C4-2B (cell line): ENCODE measurements at regions not wholly inside any gene's neighbourhood (a gene's known extent, or its start where the extent isn't known, plus 50 kb on each side); places are given as distances from the start of the nearest gene placed in this dataset.

Experiments used
- H3K27ac ChIP-seq: fragments of 450-650 bp; 2 replicates; pipeline ENCODE4 v1.5.1; 2017
- ZFX ChIP-seq: fragments of 450-650 bp; IDR thresholded peaks from 2 replicates; pipeline ENCODE4 v1.6.1; 2017
- TF ChIP-seq, protein P1 (sequence below): fragments of 450-650 bp; conservative IDR thresholded peaks from 2 replicates; pipeline ENCODE4 v1.5.1; 2017; ENCODE audit warnings: mild to moderate bottlenecking

DNA sequence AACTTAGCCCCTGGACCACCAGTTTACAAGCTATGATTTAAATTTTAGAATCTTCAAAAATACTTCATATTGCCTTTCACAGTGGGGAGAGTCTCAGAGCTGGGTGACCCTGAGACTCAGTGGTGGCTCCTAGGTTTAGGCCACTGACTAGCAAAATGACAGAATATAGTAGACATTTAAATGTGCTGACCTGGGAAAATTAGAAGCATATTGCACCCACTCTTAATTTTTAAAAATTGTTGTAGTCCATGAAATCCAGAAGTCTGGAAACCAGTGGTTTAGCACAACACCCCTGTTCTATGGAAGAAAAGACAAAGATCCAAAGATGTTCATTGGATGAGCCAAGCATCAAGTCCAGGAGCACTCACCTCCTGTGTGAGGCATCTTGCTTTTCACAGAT is 75.0 kb upstream of the PAPPA start:
- H3K27ac ChIP-seq: no peak overlapping the region
- TF ChIP-seq ZFX: no peak
- TF ChIP-seq, protein P1, sequence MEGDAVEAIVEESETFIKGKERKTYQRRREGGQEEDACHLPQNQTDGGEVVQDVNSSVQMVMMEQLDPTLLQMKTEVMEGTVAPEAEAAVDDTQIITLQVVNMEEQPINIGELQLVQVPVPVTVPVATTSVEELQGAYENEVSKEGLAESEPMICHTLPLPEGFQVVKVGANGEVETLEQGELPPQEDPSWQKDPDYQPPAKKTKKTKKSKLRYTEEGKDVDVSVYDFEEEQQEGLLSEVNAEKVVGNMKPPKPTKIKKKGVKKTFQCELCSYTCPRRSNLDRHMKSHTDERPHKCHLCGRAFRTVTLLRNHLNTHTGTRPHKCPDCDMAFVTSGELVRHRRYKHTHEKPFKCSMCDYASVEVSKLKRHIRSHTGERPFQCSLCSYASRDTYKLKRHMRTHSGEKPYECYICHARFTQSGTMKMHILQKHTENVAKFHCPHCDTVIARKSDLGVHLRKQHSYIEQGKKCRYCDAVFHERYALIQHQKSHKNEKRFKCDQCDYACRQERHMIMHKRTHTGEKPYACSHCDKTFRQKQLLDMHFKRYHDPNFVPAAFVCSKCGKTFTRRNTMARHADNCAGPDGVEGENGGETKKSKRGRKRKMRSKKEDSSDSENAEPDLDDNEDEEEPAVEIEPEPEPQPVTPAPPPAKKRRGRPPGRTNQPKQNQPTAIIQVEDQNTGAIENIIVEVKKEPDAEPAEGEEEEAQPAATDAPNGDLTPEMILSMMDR: no peak

DNA sequence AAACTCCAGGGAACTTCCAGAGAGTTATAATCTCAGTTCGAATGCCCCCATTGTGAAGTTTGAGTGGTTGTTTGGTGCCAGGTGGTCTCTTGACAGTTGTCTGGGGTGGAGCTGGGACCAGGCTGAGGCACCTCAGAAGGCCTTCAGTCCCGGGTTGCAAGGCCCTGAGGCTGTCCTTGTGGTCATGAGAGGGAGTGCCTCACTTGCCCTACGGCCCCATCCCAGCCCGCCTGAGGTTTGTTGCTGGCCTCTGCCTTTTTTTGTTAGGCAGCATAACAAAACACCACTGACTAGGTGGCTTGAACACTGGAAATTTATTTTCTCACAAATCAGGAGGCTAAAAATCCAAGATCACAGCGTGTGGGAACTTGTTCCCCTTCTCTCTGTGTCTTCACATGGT is 73.0 kb upstream of the PAPPA start:
- H3K27ac ChIP-seq: no peak overlapping the region
- TF ChIP-seq ZFX: no peak
- TF ChIP-seq, protein P1: no peak

DNA sequence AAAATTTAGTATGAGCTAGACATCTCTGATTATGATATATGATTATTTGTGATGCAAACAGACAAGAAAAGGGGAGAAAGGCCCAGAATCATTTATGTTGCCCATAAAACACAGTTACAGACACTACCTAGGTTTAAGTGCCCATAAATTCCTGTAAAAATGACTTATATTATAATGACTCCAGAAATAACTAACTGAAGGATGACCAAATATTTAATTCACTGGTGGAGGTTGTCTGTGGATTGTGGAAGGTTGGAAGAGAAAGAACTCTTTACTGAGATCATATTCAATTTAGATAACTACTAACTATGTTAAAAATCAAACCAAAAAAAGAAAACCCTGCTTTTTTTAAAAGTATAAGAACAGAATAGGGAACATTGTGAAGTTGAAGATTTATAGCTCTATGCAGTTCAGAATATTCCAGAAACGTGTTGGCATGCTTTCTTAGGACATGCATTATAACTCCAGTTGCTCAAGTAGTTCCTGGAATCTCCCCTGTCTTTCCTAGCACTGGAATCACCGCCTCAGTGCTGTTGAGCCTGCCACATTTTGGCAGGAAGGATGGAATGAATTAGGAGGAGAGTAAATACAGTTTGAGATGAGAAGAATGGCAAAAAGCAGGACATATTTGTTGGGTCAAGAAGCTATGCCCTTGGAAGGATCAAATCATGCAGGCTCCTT is 72.0 kb upstream of the PAPPA start:
- H3K27ac ChIP-seq: no peak overlapping the region
- TF ChIP-seq, protein P1: no peak
- TF ChIP-seq ZFX: no peak

DNA sequence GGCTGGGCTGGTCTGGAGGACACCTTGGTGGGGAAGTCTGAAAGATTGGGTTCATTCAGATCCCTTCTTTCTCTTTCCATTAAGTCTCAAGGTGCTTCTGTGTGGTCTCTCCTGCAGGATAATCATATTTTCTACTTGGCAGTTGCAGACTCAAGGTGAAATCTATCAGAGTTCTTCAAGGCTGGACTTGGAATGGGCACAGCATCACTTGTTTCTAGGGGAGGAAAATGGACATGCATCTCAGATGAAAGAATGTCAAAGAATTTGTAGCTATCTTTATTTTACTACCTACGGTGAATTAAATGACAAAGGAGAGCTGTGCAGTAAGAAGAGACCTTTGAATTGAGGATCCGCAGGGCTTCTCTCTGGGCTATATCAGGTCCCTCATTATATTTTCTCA is 69.8 kb upstream of the PAPPA start:
- TF ChIP-seq, protein P1: no peak
- no peak for TF ChIP-seq ZFX
- no peak overlapping the region for H3K27ac ChIP-seq

DNA sequence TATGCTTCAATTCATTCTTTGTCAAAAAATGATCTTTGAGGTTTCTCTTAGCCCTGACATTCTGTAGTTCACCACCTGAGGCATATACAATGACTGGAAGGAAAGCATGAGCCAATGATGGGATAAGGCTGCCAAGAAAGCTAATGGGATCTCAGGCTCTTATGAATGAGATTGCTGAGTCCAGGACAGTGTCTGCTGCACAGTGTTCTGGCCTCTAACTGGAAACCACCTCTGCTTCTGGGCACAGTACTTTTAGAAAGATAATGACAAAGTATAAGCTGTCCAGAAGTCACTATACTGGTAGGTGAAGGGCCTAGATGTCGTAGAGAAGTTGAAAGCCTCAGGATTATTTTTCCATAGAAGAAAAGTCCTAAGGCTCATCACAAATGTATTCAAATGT is 69.1 kb upstream of the PAPPA start:
- H3K27ac ChIP-seq: no peak overlapping the region
- no peak for TF ChIP-seq ZFX
- TF ChIP-seq, protein P1: no peak

DNA sequence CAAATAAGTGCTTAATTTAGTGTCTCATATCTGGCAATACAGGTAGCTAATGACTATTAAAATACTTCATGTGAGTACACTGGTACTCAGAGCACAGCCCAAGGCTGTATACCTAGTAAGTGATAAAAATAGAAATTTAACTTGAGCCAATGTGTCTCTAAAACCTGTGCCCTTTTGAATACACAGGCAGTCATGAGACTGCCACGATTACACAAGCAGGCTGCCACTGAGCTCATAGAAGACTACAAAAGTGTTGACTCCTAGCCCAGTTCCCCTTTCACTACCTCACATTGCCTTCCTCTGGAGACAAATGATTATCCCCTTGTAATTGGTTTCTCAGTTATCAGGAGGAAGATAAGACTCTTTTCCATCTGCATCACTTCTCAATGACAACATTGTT is 66.3 kb upstream of the PAPPA start:
- H3K27ac ChIP-seq: no peak overlapping the region
- TF ChIP-seq ZFX: no peak
- TF ChIP-seq, protein P1: no peak

DNA sequence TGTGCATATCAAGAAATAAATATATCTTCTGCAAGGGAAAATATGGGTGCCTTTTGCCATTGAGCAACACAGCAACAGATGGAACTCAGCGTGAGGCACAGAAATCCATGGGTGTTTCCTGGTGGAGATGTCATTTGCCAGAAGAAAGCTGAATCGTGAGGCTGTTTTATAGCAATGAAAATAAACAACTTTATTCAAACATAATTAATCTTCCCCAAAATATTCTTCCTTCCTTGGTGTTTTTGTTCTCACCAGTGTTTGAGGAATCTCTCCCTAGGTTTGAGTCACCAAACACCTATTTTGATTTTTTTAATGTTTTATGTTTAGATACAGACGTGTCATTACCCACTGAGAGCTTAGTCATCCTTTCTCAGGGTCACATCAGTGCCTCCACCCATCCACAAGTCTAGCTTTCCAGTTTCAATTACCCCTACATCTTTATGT is 65.8 kb upstream of the PAPPA start:
- TF ChIP-seq, protein P1: no peak
- TF ChIP-seq ZFX: no peak
- no peak overlapping the region for H3K27ac ChIP-seq
